ENCODE measurements at regions not wholly inside any gene's neighbourhood (a gene's known extent, or its start where the extent isn't known, plus 50 kb on each side); places are given as distances from the start of the nearest gene placed in this dataset.

GRCh38 chr6:98669371-98669770 lies 165.0 kb upstream of the POU3F2 start:
- DNase-seq = no peak

GRCh38 chr6:98670045-98670746 lies 164.2 kb upstream of the POU3F2 start:
- DNase-seq = no peak

GRCh38 chr6:98672681-98673475 lies 161.5 kb upstream of the POU3F2 start:
- no peak for DNase-seq

GRCh38 chr6:98678481-98678880 lies 155.9 kb upstream of the POU3F2 start:
- no peak for DNase-seq

- no peak for DNase-seq
Observed at GRCh38 chr6:98686008-98686601, 148.3 kb upstream of the POU3F2 start.

- DNase-seq = no peak
Observed at GRCh38 chr6:98687752-98688151, 146.6 kb upstream of the POU3F2 start.

GRCh38 chr6:98695091-98695801 lies 139.1 kb upstream of the POU3F2 start:
- no peak for DNase-seq

GRCh38 chr6:98711380-98711779 lies 123.0 kb upstream of the POU3F2 start:
- DNase-seq = no peak

- DNase-seq = no peak
Observed at GRCh38 chr6:98716341-98716740, 118.0 kb upstream of the POU3F2 start.

- no peak for DNase-seq
Observed at GRCh38 chr6:98717322-98717877, 117.0 kb upstream of the POU3F2 start.

GRCh38 chr6:98717988-98718387 lies 116.4 kb upstream of the POU3F2 start:
- no peak for DNase-seq

GRCh38 chr6:98724537-98724936 lies 109.8 kb upstream of the POU3F2 start:
- DNase-seq = no peak

- DNase-seq = no peak
Observed at GRCh38 chr6:98747273-98747672, 87.1 kb upstream of the POU3F2 start.

GRCh38 chr6:98747960-98748359 lies 86.4 kb upstream of the POU3F2 start:
- no peak for DNase-seq

GRCh38 chr6:98759459-98759858 lies 74.9 kb upstream of the POU3F2 start:
- no peak for DNase-seq

GRCh38 chr6:98764373-98764911 lies 69.9 kb upstream of the POU3F2 start:
- no peak for DNase-seq

GRCh38 chr6:98769546-98769945 lies 64.8 kb upstream of the POU3F2 start:
- DNase-seq = no peak

- DNase-seq = no peak
Observed at GRCh38 chr6:98775205-98775604, 59.2 kb upstream of the POU3F2 start.

GRCh38 chr6:98777762-98778161 lies 56.6 kb upstream of the POU3F2 start:
- no peak for DNase-seq

- no peak for DNase-seq
Observed at GRCh38 chr6:98779618-98780017, 54.8 kb upstream of the POU3F2 start.

- DNase-seq = no peak
Observed at GRCh38 chr6:98782772-98783171, 51.6 kb upstream of the POU3F2 start.

GRCh38 chr6:98783578-98783977 lies 50.8 kb upstream of the POU3F2 start:
- DNase-seq = no peak
